ENCODE measurements at regions not wholly inside any gene's neighbourhood (a gene's known extent, or its start where the extent isn't known, plus 50 kb on each side); places are given as distances from the start of the nearest gene placed in this dataset.

DNA sequence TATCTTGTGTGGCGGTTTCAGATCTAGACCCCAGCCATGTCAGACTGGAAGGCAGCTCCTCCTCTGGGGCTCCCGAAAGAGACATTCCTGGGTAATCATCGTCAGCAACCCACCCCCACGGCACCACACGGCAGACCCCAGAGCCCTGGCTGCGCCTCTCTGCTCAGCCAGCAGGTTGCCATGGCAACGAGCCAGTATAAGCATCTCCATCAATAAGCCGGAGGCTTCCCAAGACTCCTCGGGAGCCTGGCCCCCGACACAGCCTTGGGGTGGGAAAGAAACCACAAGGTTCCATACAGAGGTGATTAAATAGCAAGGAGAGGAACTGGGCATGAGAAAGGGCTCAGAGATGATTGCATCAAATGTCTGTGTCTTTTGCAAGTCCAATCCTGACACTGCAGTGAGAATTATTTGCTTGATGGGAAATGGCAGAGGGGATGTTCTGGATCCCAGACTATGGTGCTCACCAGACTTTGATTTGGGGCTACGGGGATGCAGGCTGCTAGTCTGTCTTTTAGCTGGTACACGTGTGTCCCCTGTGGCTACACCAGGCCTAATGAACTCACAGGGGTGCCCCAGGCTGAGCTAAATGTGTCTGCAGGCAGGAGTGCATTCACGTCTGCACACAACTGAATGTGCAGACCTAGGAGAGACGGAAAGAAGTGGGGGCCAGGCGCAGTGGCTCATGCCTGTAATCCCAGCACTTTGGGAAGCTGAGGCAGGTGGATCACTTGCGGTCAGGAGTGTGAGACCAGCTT lies 320.5 kb upstream of the TNRC6C start:
- no peak for DNase-seq

DNA sequence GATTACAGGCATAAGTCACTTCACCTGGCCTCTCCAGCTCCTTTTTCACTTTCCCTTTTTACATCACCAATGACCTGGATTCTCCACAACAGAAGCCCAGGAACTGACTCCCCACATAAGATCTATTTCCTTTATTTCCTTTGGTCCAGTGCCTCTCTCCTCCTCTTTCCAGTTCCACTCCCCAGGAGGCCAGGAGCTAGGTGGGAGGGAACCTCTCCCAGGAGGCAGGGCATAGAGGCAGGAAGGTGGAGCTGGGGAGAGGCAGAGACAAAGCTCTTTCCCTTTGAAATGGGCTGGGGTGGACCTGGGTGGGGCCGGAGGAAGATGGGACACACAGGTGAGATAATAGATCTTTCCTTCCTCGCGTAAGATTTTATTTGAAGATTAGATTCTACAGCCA lies 318.3 kb upstream of the TNRC6C start:
- DNase-seq = no peak

DNA sequence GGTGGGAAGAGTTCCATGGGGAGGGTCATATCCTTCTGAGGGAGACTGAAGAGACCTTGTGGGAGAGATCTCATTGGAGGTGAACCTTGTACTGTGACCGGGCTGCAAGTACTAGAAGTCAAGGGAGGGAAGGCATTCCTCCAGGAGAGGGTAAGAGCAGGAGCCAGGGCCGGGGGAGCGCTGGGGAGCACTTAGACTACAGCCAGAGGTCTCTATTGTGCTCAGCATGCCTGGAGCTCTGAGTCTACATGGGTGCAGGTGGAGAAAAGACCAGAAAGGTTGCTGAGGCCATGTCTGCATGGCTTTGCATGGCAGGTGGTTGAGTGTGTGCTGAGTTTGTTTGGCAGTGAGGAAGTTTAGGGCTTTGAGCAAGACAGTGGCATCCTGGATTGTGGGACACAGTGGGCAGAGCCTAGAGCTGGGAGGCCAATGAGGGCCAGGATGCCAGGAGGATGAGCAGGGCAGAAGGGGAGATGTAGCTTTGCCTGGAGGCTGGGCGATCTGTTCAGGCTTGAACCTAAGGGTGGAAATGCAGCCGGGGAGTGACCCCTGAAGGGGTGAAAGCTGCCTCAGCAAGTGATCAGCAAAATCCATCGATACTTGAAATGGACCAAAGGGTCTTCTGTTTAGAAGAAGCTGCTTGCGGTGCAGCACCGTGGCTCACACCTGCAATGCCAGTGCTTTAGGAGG lies 317.4 kb upstream of the TNRC6C start:
- no peak for DNase-seq

DNA sequence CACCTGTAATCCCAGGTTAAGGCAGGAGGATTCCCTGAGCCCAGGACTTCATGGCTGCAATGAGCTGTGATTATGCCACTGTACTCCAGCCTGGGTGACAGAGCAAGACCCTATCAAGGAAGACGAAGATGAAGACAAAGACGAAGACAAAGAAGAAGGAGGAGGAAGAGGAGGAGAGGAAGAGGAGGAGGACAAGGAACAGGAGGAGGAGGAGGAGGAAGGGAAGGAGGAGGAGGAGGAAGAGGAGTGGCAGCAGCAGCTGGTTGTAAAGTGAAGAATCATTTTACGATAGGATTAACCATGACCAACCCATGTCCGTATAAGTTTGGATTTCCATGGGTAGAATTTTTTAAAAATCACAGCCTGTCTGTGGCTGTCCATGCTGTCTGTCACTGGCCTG lies 316.8 kb upstream of the TNRC6C start:
- no peak for DNase-seq

DNA sequence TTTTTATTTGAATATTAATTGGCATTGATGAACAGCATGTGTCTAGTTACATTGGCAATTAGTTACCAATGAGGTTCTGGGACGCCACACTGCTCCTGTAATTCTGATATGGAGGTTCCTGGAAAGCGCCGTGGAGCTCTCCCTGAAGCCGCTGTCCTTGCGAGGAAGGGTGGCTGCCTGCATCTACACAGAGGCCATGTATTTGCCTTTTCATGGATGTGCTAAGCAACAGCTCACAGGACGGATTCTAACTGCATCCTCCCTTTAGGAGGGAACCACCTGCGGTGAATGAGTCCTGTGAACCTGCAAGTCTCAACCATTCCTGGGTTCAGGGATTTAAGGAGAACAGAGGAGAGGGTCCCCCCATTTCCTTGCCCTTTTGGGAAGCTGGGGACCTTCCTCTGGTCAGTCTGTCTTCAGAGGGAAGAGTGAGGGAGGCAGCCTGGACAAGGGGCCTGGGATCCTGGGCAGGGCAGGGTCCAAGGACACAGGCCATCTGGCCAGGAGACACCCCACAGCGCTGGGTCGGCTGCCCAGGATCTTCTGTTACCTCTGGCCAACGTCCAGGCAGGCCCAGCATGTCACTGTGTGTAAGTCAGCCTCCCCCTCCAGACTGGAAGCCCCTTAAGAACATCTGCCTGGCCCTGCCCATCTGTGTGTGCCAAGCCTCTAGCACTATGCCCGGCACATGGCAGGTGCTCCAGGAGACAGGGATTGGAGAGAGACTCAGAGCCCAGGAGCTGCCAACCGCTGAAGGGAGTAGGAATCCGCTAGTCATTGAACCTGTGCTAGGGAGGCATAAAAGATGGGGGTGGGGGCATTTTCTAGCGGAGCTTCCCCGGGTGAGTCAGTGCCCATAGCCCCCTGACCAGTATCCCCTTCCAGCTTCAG lies 314.1 kb upstream of the TNRC6C start:
- no peak for DNase-seq

DNA sequence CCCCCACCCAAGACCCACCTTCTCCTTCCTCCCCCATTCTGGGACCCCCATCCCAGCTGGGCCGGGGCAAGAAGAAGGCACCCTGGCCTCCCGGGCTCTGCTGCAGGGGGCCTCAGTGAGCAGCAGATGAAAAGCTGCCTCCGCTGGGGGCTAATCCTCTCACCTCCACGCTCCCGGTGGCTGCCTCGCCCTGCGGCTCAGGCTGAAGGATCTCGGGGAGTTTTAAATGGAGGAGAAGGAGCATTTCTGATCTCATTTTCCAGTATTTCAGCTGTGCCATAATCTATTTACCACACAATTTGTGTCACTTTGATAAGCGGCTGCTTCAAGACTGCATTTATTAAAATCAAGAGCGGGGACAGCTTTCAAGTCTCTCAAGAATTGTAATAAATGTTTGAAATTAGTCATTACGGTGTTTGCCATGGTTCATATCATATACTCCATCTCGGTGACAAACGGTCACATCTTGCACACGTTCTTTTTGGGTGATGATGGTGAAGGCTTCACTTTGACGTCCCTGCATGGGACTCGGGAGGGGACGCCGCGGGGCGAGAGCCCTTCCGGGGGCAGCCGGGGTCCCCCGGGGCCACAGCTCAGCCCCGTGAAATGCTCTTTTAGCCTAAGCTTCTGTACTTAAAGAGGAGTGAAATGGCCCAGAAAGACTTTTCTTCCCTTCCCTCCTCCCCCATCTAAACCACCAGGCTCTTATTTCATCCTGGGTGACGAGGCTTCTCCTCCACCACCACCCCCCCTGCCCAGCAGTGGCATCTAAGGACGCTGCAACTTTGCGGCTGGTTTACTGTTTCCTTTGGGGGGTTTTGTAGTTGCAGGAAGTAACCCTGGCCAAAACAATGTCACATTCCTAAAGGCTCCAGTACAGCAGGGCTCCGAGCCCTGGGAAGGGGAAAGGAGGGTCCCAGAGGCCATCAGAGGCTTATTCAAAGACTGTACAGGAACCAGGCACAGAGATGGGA lies 313.1 kb upstream of the TNRC6C start:
- DNase-seq = no peak

DNA sequence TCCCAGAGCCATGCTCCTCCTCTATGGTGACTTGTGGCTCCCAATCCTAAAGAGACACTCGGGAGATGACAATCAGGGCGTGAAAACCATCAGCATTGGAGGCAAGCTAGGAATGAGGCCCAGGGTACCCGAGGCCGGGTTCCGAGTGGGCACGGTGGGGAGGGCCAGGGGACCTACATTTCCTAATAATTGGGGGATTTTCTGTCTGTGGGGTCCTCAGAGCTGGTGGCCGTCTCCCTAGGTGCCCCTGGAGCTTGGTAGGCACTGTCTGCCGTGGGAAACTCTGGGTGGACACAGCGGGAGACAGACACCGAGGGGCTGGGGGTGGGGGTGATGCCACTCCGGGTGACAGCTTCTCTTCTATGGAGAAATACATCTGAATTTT lies 312.5 kb upstream of the TNRC6C start:
- DNase-seq = no peak

DNA sequence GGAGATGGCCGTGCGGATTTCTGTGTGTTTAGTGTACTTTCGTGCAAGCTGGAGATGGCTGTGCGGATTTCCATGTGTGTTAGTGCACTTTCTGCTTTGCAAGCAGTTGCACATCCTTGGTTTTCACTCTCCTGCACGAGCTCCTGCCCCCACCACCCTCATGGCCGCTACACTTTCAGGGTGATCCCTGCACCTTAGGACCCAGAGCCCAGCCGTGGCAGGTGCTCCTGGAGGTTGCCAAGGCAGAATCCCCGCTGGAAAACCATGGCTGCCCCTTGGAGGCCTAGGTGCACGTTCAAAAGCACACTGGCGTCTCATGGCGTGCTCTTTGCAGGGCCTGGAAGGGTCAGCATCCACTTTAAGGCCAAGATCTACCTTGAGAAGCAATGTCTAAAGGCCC lies 311.0 kb upstream of the TNRC6C start:
- DNase-seq = no peak

DNA sequence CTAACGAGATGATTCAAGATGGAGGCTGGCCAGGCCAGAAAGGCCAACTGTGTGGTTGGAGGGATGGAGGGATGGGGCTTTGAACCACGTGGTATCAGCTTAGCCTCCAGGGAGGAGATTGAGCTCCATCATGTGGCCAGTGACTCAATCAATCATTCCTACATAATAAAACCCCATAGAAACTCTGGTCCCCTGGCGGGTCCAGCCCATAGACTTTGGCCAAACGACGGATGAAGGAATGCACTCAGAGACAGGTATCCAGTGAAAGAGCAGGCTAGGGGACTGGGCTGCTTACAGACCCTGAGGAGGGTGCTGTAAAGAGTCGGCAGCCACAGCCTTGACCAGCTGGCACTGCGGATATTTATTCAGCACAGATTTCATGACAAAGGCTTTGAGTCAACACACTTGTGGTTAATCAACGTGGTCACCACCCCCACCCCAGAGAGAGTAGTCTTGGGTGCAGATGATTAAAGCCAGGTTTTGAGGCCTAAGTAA lies 308.7 kb upstream of the TNRC6C start:
- peak in 1 of 2 experiments; percentile 7 for DNase-seq

DNA sequence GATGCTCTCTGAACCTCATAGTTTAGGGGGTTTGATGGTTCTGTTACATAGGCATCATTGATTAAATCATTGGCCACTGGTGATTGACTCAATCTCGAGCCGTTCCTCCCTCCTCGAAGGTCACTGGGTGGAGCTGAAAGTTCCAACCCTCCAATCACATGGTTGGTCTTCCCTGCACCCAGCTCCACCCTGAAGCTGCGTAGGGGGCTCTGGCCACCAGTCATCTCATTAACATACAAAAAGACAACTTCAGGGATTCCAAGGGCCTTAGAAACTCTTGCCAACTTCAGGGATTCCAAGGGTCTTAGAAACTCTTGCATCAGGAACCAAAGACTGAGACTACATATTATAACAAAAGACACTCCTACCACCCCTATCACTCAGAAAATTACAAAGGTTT lies 306.5 kb upstream of the TNRC6C start:
- no peak for DNase-seq

DNA sequence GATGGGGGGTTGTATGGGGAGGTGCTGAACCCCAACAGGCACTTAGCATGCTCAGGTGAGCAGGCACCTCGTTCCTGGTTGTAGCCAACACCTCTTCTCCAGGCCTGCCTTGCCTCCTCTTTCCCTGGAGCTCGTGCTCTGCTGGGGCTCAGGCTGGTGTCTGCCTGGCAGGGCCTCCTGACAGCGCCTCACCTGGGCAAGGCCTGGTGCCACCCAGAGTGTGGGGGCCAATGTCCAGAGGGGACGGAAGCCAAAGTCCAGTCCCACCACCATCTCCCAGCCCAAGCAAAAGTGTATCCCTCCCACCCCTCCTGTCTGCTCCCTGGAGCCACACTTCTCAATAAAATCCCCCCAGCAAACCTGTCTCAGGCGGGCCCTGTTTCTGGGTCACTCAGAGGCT lies 304.2 kb upstream of the TNRC6C start:
- no peak for DNase-seq

DNA sequence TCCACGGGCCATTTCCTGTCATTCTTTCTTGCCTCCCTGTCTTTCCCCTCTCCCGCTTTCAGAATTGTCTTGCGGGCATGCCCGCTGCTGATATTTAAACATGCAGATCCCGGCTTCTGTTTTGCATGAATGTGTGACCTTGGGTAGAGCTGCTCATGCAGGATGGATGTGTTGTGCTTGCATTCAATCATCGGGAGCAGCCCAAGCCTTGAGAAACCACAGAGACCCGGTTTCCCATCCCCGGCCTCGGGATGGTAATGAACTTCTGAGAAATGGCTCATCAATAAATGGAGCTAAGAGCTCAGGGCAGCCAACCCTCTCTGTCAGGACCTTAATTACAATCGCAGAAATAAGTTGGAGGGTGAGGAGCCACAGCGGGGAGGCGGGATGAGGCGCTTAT lies 303.7 kb upstream of the TNRC6C start:
- DNase-seq = no peak

DNA sequence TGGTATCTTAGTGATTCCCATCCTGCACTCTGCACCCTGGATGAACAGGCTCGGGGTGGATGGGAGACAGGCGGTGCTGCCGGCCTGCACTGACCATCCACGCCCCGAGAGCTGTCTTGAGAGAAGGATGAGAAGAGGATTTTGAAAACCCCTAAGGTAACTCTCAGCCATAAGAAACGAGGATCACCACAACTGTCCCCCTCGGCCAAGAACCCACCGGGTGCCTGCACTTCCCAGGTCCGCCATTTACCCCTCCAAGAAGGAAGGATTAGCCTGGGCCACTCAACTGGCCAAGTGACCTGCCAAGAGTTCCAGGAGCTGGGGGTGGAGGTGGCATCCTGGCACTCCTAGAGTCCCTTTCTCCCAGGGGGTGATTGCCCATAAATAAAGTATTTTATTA lies 302.4 kb upstream of the TNRC6C start:
- no peak for DNase-seq

DNA sequence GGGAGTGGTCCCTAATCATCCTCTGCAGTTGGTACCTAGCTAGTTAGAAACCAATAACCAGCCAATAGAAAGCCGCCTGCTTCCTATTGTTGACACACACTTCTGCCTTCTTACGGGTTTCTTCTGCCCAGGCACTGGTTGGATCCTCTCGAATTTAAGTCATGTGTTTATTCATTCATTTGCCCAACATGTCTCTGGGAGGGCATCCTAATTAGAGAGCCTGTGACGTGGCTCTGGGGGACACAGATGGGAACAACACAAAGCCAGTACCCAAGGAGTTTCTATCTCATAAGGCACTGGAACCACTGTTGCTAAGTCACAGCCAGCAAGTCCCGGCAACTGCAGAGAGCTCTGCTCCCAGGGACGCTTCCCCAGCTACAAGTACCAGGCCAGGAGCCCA lies 300.7 kb upstream of the TNRC6C start:
- DNase-seq = no peak

DNA sequence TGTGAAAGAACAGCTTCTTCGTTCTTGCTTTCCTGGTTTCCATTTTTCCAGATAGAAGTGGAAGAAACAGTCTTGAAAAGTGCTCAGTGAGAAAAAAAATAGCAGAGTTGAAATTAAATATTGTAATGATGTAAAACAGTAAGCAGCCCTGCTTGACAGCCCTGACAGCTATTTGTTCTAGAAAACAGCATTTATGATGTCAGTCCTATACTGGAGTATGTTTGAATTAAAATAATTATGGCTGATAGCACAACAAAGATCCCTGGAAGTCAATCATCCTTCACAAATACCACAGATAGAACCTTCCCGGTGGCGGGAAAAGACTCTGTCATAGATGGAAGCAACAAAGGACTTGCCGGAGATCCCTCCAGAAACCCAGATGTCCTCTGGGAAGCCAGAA lies 298.0 kb upstream of the TNRC6C start:
- no peak for DNase-seq

DNA sequence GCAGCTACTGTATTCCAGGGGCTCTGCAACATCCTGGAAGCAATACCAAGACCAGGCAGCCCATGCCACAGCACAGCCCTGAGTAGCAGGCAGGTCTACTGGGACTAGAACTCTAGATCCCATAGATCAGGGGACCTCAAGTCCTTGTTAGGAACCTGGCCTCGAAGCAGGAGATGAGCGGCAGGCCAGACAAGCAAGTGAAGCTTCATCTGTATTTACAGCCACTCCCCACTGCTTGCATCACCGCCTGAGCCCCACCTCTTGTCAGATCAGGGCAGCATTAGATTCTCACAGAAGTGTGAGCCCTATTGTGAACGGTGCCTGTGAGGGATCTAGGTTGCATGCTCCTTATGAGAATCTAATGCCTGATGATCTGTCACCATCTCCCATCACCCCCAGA lies 295.7 kb upstream of the TNRC6C start:
- no peak for DNase-seq

DNA sequence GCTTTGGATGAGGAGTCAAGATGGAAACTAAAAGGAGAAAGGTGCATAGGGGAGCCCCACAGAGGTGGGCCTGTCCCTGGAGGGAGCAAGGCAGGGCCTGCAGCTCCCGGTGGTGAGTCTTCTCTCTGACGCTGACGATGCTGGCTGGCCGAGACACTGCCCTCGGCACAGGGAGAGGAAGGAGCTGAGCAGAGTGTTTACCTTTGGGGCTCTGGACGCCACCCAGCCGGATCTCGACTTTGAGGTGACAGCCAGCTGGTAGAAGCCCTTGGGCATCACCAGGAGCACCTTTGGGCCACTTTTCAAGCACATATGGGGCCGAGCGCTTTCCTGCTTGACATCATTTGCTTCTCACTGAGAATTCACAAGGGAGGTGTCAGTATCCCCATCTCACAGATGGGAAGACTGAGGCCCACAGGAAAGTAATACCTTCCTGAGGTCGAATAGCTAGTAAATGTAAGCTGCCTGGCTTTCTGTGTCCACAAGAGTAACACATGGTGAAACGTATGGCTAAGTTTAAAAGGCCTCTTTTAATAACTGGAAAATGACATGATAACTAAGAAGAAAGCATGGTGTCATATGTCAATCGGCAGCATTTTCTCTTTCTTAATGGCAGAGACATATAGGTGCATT lies 294.3 kb upstream of the TNRC6C start:
- no peak for DNase-seq

DNA sequence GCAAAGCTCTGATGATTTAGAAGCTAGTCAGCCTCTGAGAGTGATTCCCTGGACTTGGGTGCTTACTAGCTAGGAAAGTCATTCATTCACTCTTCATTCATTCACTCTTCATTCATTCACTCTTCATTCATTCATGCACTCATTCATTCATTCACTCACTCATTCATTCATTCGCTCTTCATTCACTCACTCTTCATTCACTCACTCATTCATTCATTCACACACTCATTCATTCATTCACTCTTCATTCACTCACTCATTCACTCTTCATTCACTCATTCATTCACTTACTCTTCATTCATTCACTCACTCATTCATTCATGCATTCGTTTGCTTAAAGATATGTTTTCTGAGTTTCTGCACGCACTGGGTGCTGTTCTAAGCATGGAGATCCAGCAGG lies 292.7 kb upstream of the TNRC6C start:
- no peak for DNase-seq

DNA sequence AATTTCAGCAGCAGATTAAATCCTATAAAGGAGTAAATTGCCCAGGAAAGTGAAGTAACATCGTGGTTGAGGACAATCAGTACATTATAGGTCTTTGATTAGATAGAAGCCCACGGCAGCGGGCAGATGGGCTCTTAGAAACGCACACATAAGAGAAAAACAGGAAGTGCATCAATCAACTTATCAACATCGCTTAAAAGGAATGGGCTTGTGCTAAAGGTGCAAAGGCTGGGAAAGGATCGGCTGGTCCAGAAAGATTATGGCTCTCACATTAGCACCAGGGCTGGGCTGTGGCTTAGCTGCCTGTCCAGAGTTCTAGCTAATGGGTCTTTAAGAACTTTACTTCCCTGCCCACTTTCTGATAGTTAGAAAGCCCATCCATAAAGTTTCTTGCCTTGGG lies 292.0 kb upstream of the TNRC6C start:
- no peak for DNase-seq

DNA sequence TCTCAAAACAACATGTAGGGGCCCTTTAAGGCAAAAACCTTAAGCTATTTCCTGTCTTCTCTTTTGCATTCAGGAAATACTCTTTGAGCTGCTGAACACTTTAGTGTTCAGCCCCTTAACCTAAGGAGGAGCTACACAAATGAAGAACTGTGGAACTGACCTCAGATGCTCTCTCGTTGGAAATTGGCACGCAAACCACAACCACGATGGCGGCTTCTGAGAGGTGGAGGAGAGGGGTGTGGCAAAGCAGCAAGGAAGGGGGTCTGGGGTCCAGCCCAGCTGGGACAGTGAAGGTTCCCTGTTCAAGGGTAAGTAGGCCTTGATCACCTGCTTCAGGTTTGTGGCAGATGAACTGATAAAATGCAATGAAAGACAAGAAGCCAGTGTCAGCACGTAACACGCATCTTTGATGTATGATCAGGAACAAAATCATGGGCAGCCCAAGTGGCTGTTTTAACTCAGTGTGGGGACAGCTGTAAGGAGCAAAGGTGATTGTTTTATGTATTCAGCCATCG lies 291.6 kb upstream of the TNRC6C start:
- no peak for DNase-seq

DNA sequence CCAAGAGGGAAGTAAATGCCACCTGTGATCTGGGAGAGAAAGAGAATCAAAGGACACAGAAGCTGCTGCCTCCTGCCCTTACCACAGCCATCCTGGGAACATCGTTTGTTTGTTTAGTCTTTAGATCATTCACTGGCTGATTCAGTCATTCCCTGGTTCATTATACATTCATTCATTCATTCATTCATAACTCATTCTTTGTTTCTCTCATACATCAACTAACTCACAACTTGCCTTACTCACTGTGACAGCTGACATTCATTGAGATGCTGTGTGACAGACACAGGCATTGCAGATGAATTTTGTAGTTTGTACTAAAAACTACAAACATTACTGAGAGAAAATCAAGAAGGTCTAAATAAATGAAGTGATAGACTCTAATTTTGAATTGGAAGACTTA lies 291.0 kb upstream of the TNRC6C start:
- no peak for DNase-seq

DNA sequence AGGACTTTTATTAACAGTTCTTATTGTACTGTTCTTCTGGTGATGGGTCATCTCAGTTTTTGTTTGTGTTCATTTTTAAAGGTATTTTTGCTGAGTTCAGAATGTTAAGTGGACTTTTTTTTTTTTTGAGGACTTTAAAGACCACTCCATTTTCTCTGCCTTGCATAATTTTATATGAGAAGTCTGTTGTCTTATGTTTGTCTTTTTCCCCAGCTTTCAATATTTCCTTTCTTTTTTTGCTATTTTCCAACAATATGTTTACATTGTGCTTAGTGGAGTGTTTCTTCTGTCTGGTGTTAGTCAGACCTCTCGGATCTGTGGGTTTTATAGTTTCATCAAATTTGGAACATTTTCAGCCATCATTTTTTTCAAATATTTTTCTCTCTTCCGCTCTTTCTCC lies 290.0 kb upstream of the TNRC6C start:
- no peak for DNase-seq

All from SW 1271 (cell line).